ENCODE measurements at regions not wholly inside any gene's neighbourhood (a gene's known extent, or its start where the extent isn't known, plus 50 kb on each side); places are given as distances from the start of the nearest gene placed in this dataset.

GRCh38 chr7:26060733-26061677, 91.0 kb upstream of the NFE2L3 start:
- no peak overlapping the region for H3K4me3 ChIP-seq (ENCODE audit: control insufficient read depth, low read depth, low read length)
- no peak for TF ChIP-seq CTCF (conservative IDR thresholded peaks at IDR 0.05; ENCODE audit: control insufficient read depth, insufficient read depth, low read depth, low read length)
- DNase-seq (ENCODE audit: low read depth): no peak

GRCh38 chr7:26061678-26062603, 90.1 kb upstream of the NFE2L3 start:
- no peak overlapping the region for H3K4me3 ChIP-seq (ENCODE audit: control insufficient read depth, low read depth, low read length)
- TF ChIP-seq CTCF (conservative IDR thresholded peaks at IDR 0.05; ENCODE audit: control insufficient read depth, insufficient read depth, low read depth, low read length): peak; percentile 86
- peak; percentile 37 for DNase-seq (ENCODE audit: low read depth)

DNA sequence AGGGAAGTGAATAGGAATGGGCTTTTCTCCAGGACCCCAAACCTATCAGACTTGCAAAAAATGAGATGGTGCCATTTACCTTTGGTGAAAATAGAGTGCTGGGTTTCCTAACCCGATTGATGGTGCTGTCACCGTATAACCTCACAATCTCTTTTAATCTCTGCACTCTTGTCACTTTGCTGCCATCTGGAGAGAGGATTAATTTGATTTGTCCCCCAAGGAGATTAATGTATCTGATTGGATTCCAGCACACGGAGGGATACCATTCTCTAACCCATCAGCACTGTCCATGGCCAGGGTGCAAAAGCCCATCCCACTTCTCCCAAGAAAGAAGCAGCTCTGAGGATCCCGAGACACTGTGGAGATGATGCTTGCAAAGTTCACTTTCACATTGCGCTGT, 86.3 kb upstream of the NFE2L3 start:
- no peak overlapping the region for H3K4me3 ChIP-seq (ENCODE audit: control insufficient read depth, low read depth, low read length)
- no peak for TF ChIP-seq CTCF (conservative IDR thresholded peaks at IDR 0.05; ENCODE audit: control insufficient read depth, insufficient read depth, low read depth, low read length)
- no peak for DNase-seq (ENCODE audit: low read depth)

DNA sequence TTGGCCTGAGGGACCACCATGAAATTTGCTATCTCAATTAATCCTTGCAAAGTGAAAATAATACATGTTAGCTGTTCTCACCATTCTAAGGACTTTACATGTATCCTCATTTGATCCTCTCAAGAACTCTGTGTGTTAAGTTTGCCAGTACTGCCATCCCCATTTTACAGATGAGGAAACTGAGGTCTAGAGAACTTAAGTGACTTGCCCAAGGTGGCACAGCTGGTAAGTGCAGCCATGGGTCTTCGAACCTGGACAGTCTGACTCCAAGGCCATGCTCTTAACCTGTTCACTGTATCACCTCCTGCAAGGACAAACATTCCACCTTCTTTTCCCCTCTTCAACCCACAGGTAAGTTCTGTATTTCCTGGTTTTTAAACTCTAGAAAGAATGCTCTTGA, 85.3 kb upstream of the NFE2L3 start:
- H3K4me3 ChIP-seq (ENCODE audit: control insufficient read depth, low read depth, low read length): no peak overlapping the region
- DNase-seq (ENCODE audit: low read depth): no peak
- TF ChIP-seq CTCF (conservative IDR thresholded peaks at IDR 0.05; ENCODE audit: control insufficient read depth, insufficient read depth, low read depth, low read length): no peak

DNA sequence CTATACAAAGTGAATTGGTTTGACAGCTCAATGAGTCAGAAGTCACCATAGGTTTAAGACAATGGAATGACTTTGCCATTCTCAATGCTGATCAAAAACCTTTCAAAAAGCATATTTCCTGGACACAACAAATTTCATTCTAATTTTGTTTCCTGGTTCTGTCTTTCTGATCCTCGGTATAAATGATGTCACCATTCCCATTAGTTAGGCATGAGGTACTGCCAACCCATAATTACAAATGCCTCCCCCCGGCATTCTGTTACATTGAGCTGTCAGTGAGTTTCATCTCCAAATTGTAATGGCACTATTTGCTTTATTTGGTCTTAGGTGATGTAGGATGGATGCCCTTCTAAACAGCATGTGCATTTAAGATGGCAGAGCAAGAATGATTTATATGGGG, 81.7 kb upstream of the NFE2L3 start:
- TF ChIP-seq CTCF (conservative IDR thresholded peaks at IDR 0.05; ENCODE audit: control insufficient read depth, insufficient read depth, low read depth, low read length): no peak
- DNase-seq (ENCODE audit: low read depth): no peak
- H3K4me3 ChIP-seq (ENCODE audit: control insufficient read depth, low read depth, low read length): no peak overlapping the region

- no peak for DNase-seq (ENCODE audit: low read depth)
- H3K4me3 ChIP-seq (ENCODE audit: control insufficient read depth, low read depth, low read length): no peak overlapping the region
- no peak for TF ChIP-seq CTCF (conservative IDR thresholded peaks at IDR 0.05; ENCODE audit: control insufficient read depth, insufficient read depth, low read depth, low read length)
These were observed 80.2 kb upstream of the NFE2L3 start for GRCh38 chr7:26071622-26072456.
